ACHN (cell line): ENCODE measurements at regions not wholly inside any gene's neighbourhood (a gene's known extent, or its start where the extent isn't known, plus 50 kb on each side); places are given as distances from the start of the nearest gene placed in this dataset.

Experiments used
- DNase-seq: peaks from one replicate; pipeline ENCODE4 v3.0.0-alpha.2; 2015
- in situ Hi-C: cut with HindIII; loops from 2 replicates; pipeline ENCODE4 v1.10.0; 2017; ENCODE audit warnings: low sequenced_read_pairs, low pct_ligation_motif_present, low pct_unique_long_range_greater_than_20kb

DNA sequence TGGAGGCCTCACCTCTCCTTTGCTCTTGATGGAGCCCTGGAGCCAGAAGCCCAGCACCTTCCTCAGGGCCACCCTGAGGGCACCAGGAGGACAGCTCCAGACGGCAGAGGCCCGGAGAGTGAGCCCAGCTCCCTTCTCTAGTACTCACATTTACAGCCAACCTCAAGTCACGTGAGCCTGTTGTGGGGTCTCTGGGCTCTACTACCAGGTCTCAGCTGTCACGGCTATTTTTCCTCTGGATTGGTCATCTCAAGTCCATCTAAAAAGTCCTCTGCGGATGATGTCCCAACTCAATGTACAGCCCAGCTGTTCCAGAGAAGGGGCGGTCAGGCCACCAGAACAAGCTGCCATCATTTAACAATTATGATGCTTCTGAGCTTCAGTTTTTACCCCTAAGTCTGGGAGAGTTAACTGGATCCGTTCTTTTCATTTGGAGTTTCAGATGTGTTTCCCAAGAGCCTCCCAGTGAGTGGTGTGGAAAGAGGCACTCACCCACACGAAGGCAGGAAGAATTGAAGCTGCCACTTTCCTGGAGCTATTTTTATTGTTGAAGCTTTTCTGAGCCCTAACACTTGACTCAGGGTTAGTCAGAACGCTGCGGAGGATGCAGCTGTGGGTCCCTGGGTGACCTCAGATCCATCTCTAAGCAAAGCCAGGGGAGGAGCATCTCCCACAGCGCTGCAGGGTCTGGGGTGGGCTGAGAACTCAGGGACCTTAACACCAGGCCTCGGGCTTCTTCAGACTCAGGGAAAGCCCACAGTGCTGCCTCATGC, 143.5 kb upstream of the UBL3 start:
- DNase-seq, result no peak
- in situ Hi-C loops, result no loop called here

DNA sequence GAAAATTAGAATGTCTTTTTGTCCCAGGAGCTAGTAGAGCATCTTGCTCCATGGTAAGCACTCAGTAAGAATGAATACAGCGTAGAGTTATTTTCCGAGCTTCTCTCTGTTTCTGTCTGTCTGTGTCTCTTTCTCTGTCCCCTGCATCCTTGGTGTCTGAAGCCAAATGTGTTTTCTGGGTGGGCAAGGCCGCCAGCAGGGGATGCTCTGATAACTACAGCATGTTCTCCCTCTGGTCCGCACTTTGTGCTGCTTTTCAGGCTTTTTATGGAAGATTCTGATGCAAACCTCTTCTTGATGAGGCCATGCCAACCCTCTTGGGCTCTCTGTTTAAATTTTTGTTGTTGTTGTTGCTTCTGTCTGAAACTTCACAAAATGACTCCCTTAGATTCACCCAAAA, 142.8 kb upstream of the UBL3 start:
- in situ Hi-C loops, result no loop called here

DNA sequence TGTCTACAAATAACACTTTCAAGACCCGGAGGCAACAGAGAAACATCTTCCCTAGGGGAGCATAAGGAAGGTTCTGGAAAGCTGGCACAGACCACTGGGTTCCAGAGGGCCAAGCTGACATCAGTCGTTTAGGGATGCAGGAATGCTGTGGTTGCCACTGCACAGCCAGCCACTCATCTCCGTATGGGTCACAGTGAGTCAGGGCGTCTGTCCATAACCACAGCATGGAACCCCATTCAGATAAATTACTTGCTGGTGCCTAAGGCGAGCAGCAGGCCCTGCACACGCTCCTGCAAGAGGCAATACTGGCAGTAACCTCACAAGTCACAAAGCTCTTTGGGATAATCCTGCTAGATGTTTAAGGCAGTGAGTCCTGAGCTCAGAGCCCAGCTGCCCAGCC, 140.9 kb upstream of the UBL3 start:
- DNase-seq, result peak; percentile 68
- in situ Hi-C loops, result no loop called here

More for the DNA sequence above, 142.8 kb upstream of the UBL3 start:
- DNase-seq, result no peak

DNA sequence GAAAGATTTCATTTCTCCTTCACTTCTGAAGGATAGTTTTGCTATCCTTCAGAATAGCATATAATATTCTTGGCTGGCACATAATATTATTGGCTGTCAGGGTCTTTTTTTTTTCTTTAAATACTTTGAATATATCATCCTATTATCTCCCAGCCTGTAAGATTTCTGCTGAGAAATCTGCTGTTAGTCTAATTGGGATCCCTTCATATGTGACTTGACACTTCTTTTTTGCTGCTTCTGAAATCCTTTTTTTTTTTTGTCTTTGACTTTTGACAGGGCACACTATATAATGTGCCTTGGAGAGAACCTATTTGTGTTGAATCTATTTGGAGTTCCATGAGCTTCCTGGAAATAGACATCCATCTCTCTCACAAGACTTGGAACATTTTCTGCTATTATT, 136.9 kb upstream of the UBL3 start:
- no peak for DNase-seq
- in situ Hi-C loops, result no loop called here

DNA sequence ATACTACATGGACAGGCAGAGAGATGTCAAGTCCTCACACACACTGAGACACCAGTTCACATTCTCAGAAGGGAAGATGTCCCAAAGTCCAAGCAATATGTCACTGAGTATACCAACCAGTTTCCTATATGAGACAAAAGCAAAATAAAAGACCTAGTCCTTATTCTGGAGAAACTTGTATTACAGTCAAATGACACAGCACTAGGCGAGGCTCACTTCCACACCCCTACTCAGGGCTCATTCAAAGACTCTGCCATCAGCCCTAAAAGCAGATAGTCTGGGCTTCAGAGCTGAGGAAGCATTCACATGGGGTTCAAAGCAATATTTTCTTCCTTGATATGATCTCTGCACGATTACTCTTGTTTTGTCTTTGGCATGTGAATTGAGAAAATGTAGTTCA, 129.9 kb upstream of the UBL3 start:
- in situ Hi-C loops, result no loop called here
- DNase-seq, result no peak

DNA sequence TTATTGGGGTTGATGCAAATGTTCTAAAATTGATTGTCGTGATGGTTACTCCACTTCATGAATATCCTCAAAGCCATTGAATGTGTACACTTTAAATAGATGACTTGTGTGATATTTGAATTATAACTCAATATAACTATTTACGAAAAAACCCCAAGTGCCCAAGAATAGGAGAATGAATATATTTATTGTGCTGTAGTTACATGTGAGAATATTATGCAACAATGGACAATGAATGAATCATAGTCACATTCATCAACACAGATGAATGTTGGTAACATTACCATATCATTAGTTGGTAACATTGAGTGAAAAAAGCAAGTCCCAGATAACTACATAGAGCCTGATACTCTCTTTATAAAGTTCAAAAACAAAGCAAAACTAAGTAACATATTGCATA, 127.8 kb upstream of the UBL3 start:
- in situ Hi-C loops, result no loop called here
- DNase-seq, result no peak

DNA sequence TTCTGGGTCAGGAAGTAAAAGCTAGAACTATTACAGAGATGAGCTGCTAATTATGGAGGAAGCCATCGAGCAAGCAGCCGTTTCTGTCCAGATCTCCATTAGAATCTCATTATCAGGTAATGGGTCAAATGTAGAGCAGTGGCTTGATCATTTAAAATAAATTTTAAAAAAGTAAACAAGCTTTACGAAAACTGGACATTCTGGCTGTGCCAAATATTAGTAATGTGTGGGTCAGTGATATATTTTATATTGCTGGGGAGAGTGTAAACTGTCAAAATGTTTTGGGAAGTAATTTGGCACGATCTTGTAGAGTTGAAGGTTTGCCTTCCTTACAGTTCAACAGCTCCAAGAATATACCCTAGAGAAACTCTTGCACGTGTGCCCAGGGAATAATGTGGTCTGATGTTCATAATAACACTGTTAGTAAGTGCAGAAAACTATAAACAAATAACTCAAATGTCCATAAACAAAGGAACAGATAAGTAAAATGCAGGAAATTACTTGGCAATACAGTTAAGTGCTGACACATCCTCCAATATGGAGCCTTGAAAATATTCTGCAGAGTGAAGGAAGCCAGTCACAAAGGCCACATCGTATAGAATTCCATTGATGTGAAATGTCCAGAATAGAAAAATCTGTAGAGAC, 127.2 kb upstream of the UBL3 start:
- in situ Hi-C loops, result no loop called here
- no peak for DNase-seq

DNA sequence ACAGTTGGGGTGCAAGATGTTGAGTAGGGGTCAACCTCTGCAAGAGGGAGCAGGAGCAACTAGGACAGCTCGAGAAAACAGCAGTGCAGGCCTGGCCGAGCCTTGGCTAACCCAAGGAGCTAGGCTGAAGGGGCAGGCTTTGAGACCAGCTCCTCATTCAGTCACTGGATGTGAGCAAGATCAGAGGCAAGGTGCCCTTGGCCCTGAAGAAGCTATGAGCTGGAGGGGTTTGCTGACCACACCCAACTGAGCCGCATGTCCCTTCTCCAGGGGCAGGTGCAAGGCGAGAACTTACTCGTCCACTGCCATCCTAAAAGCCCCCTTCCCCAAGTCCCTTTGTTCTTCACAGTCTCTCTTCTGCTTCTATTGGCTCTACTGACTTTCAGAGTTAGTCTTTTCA, 126.1 kb upstream of the UBL3 start:
- in situ Hi-C loops, result no loop called here
- no peak for DNase-seq

DNA sequence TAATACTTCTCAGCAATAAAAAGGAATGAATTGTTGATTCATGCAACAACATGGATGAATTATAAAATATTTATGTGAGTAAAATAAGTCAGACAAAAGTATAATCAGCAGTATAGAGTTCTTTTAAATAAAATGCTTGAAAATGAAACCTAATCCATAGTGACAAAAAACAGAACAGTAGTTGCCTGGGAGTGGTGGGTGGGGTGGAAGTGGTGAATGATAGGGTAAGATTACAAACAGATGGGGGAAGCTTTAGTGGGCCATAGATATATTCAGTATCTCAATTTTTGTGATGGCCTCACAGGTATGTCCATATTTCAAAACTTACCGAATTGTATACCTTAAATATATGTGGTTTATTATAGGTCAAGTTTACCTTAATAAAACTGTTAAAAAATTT, 124.9 kb upstream of the UBL3 start:
- no peak for DNase-seq
- in situ Hi-C loops, result no loop called here

DNA sequence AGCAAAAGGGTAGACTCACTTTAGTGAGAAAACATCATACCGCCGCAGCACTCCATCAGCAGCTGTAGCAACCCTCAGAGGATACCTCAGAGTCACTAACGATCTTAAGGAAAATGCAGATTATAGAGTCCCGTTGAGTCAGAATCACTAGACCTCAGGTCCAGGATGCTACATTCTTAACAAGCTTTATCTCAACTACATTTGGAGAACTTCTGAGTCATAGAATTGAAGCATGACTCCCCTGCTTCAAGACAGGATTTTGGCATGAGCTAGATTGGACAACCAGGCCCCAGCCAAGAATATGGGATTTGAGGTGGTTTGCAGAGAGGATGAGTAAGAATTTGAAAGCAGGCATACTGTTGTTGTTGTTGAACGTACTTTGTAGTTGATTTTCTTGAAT, 118.9 kb upstream of the UBL3 start:
- DNase-seq, result no peak
- in situ Hi-C loops, result no loop called here

DNA sequence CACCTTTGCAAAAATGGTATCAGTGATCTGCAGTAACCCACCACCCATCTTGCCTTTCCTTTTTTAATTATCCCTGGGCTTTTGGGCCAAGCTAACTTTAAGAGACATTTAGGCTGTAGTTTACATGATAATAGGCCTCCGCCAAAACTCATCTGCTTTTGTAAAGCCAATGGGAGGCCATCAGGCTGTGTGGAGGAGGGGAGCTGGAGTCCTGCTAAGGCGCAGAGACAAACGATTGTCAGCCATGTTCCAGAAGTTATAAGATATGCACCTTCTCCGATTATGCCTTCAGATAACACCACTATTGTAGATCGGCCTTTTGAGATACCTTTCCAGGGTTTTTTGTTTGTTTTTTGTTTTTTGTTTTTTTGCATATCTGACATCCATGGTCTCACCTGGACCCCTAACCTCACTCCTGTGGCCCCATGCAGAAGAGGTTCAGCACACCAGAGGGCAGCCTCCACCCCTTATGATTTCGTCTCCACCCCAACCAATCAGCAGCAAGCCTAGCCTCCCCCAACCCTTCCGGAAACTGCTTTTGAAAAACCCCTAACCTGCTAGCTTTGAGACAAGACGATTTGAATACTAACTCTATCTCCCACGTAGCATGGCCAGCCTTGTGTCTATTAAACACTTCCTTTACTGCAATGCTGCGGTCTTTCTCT, 113.9 kb upstream of the UBL3 start:
- in situ Hi-C loops, result no loop called here
- no peak for DNase-seq

DNA sequence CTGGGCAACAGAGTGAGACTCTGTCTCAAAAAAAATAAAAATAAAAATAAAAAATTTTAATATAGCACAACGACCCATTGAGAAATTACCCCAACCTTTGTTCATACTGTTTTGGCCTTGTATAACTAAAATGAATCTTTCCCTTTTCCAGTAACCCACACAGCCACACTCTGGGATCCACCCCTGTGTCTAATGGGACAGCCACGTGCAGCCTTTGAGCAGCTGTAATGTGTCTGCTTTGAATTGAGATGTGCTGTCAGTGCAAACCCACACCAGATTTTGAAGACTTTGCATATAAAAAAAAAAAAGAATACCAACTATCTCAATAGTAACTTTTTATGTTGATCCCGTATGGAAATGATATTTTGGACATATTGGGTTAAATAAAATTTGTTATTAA, 112.7 kb upstream of the UBL3 start:
- in situ Hi-C loops, result no loop called here
- DNase-seq, result no peak

DNA sequence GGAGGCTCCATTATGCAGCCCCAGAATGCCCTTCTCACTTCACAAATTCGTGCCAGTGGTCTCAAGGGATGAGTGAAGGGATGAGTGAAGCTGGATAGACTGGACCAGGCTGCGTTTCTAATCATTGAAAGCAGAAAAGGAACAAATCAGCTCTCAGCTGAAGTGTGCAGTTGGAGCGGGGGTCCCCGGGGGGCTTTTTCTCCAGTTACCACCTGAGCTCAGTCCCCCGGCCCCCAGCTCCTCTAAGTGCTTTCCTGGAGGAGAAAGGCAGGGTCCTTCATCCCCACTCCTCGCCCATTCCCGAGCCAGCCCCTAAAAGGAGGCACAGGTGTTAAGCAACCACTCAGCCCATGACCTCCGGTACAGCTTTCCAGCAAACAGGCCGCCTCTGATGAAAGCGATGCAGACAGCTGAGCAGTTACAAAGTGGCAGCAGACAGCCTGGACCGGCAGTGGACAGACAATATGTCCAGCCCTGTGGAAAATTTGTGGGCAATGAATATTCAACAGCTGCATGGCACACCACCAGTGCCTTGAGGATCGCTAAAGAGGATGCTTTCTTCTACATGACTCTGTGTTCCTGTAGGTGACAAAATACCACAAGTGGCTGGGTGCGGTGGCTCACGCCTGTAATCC, 110.7 kb upstream of the UBL3 start:
- DNase-seq, result no peak
- in situ Hi-C loops, result no loop called here

DNA sequence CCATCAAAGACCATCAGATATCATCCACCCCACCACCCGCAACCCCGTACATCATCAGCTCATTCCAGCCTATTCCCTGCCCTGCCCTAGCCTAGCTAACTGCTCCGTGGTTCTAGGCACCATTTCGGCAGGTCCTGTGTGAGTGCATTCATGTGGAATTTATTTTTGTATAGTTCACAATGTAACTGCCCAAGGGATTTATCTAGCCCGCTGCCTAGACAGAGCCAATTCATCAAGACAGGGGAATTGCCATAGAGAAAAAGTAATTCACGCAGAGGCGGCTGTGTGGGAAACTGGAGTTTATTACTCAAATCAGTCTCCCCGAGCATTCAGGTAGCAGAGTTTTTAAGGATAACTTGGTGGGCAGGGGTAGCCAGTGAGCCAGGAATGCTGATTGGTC, 109.2 kb upstream of the UBL3 start:
- no peak for DNase-seq
- in situ Hi-C loops, result no loop called here

DNA sequence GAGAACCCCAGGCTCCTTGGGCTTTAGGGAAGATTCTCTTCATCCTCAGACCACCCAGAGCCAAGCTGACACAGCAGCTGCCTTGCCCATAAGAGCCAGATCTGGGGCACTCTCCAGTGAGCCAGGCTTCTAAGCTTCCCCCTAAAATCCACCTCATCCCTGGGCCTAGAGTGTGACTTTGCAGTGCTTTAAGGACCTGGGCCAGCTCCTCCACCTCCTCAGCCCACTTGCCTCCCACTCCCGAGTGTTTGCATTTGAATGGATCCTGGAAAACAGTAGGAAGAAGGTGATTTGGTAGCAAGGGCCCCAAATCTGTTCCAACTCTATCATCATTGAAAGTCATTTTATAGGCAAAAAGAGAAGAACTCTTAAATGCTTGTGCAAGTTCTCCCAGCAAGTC, 108.7 kb upstream of the UBL3 start:
- no peak for DNase-seq
- in situ Hi-C loops, result no loop called here

DNA sequence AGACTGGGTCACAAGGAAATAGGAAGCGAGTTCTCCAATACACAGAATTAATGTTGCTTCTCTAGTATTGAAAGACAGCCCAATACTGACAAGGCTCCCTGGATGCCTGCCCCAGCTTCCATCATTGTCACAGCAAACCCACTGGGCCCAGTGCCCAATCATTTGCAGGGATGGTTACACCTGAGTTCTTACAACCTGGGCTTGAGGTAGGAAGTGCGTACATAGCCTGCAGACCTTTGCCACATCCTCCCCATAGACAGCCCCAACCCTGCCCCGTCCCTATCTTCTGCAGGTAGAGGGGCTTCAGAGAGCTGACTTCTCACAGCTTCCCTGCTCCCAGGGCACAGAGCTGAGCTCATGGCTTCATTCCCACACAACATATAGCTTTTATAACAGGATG, 108.1 kb upstream of the UBL3 start:
- in situ Hi-C loops, result no loop called here
- DNase-seq, result no peak

DNA sequence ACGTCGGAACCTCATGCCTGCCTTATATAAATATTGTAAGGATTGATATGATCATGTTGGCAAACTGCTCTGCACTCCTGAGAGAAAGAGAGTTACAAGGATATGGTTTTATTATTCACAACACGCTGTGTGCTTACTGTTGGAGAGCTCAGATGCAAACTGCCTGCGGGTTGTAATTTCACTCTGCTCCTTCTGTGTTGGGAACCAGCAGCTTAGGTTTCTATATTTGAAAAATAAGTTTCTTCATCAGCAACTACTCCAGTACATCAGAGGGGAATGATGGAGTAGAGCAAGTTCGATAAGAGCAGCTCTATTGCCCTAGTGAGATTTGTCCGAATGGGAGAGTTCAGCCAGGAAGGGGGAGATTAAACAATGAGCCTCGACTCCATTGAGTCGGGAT, 106.9 kb upstream of the UBL3 start:
- in situ Hi-C loops, result no loop called here
- no peak for DNase-seq

DNA sequence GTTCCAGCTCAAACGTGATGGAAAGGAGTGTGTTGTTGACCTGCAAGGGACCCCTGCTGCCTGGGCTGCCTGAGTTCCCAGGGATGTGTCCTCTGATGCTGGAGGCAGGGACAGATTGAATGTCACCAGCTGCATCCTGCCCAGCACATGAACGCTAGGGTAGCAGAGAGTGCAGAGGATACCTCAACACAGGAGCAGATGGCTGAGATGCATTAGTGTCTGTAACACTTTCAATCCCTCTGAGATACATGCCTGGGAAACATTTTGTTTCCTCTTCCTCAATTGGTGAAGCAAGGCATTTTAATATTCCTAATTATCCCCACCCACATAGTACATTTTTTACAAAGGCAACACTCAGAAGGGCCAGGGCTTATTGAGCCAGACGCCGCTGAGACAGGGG, 106.4 kb upstream of the UBL3 start:
- in situ Hi-C loops, result no loop called here
- DNase-seq, result no peak

DNA sequence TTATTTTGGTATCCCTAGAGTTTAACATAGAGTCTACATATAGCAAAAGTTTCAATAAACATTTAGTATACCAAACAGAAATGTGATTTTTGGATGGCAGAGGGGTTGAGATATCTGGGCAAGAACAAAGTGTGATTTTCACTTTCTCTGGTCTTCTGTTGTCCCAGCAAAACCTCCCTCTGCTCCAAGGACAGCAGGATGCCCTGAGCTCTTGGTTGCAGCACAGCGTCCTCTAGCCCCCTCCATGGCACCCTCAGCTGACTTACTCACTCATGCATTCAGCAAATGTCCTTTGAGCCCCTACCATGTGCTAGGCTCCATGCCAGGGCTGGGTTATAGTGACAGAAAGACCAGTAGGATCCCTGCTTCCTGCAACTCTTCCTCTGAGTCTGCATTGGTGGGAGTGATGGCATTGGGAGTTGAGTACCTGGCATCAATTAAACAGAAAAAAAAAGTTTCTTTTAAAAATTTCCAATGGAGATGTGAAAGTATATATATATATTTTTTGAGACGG, 104.8 kb upstream of the UBL3 start:
- DNase-seq, result no peak
- in situ Hi-C loops, result no loop called here
